HG03565 (cell line): ENCODE measurements at regions not wholly inside any gene's neighbourhood (a gene's known extent, or its start where the extent isn't known, plus 50 kb on each side); places are given as distances from the start of the nearest gene placed in this dataset.
A peak's percentile ranks its signal among the peaks of the same experiment; 100 is the strongest.

Source experiments
- ATAC-seq: cut with Tn5 transposase; IDR thresholded peaks from one replicate; pipeline ENCODE4 v1.9.1; 2021; ENCODE audit warnings: mild to moderate bottlenecking, moderate library complexity; ENCODE audit not compliant: unreplicated experiment

DNA sequence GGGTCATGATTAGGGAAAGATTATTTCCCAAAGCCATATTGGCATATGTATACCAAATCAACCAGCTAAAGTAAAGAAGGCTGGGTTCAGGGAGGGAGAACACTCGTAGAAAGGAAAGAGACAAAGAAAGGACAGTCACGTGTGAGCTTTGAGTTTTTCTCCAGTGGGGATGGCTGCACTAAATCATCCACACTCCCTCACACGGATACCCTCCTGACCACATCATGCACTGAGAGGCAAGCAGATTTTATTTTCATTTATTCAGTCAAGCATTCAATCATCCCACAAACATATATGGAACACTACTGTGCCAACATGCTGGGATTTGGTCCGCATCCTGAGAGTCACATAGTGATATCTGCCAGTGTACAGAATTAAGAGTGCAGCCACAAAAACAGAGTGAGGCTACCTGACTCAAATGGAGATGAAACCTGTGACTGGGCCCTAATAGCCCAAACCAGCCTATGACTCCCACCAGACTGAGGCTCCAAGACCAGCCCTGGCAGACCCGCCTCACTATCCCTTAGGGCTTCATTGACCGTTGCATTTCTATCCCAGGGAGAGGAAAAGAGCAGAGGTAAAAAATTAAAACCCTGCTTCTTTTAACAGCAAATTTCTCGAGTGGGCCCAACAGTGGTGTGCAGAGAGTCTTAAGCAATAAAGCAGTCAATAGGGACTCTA, 155.9 kb downstream of the BARHL2 start:
- ATAC-seq, result no peak

DNA sequence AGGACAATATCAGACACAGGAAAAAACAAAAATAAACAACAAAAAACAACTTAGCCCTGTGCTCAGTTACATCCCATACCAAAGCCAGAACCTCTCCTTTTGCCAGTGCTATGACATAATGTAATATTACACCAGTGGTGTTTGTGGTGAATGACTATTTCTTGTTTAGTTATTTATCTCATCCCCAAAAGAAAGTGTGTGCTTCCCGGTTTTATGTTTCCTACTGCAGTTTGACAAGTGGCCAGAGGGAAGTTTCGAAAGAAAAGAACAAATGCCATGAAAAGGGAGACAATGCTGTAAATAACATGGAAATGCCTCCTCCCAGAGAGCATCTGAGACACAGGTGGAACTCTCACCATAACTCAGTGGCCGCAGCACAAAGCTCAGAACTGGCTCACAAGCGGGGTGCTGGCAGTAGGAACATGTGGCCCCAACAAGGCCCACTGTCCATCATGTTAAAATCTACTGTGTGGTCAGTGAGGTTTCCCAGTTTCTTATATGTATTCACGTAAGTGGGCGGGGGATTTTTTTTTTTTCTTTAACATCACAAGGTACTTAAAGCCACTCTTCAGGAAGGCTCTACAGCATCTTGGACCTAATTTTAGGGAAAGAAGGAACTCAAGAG, 158.2 kb downstream of the BARHL2 start:
- no peak for ATAC-seq

DNA sequence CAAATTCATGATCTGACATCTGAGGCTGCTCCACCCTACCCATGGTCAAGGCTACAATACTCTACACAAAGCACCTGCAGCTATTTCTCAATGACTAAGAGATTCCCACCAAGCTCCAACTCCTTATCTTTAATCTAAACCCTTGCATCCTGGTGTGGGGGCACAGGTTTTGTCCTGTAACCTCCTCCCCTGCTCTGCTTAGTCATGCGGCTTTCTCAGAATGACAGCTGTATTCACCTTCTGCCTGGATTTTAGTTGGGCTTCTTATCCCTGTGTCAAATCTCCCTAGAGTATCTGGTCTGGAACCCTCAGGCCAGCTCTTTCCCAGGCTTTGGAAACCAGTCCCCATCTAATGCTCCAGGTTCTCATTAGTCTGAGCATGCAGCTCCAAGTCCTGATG, 159.0 kb downstream of the BARHL2 start:
- ATAC-seq, result no peak

DNA sequence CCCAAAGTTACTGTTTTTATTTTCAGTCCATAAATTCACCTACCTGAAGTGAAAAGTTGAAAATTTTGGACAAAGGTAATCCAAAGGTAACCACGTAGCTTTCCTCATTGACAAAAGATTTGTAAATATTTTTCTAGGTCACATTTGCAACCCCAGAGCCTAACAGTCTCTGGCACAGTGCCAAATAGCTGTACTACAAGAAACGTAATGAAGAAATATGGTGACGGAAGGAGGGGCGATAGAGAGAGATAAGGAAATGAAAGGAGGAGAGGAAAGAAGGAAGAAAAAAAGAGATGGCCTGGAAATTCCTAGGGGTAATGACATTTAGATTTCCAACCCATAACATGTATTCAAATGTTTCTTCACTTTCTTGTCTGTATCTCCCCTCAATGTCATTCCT, 159.4 kb downstream of the BARHL2 start:
- ATAC-seq, result no peak

DNA sequence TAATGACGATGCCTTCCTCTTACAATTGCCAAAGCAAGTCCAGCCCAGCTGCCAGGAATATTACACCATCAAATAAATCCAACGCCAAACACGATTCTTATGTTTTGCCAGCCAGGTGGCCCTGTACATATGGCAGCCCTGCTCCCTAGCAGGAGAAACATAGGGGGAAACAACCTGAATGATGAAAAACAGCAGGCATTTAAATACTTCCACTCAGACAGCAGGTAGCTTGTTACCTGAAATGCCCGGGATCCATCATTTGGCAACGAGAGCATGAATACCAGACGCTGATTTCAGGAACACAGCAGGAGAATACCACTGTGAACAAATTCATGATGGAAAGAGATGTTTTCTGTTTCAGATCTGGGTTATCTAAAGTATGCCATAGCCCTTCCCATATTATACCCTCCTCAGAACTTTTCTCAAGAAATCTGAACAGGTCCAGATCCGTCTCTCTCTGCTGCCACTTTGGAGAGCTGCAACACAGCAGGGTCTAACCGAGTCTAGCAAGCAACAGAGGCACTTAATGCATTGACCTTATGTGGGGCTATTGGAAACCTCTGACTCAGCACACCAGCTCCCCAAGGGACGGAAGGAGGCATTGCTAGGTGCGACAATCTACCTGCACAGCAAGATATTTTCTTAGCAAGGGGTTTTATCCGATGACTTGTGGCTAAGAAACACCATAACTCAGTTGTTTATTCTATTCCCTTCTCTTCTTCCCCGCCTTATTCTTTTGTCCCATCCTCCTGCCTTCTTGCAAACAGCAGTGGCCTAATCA, 166.3 kb downstream of the BARHL2 start:
- ATAC-seq, result no peak

DNA sequence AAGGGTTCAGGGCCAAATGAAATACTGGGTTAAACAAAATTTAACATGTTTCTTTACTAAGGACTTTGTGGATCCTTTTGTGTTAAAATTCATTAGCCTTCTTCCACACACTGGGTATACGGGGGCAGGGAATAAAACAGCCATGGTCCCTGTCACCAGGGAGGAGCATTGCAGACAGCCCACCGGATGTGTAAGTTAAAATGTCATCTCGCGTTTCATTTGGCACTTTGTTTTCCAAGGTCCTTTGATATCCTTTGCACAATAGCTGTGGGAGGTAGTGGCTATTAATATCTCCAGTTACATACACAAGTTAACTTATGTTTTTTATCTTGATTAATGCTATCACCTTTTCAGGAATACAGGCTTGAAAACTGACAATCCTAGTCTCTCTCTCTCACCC, 172.7 kb downstream of the BARHL2 start:
- ATAC-seq, result no peak

DNA sequence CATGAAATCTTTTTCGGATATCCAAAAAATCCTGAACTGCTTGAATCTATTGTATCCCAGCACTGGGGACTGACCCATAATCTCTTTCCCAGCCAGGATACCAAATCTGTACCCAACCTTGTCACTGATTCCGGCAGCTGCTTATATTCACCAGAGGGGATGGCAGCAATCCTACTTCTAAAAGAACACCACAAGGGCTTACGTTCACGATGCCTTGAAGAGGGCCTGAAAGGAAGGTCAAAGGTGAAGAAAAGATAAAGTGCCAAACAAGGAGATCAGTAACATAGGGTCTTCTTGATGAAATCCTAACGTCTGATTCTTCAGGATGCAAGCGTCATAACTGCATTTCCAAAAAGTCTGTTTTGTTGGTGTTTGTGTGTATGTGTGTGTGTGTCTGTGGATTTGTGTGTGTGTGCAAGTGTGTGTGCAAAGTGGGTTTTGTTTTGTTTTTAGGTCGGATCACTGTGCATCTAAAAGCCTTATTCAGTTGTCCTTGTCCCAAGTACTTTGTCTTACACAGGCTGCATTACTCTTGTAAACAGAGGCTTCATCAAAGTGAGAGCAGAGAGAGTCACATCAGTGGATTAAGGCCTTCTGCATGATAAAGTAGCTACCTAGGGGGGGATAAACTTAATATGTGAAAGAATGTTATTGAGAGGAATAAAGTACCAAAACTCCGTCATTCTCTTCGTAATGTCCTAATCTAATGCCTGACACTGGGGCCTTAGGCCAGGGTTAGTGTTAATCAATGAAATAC, 179.3 kb downstream of the BARHL2 start:
- ATAC-seq, result no peak

DNA sequence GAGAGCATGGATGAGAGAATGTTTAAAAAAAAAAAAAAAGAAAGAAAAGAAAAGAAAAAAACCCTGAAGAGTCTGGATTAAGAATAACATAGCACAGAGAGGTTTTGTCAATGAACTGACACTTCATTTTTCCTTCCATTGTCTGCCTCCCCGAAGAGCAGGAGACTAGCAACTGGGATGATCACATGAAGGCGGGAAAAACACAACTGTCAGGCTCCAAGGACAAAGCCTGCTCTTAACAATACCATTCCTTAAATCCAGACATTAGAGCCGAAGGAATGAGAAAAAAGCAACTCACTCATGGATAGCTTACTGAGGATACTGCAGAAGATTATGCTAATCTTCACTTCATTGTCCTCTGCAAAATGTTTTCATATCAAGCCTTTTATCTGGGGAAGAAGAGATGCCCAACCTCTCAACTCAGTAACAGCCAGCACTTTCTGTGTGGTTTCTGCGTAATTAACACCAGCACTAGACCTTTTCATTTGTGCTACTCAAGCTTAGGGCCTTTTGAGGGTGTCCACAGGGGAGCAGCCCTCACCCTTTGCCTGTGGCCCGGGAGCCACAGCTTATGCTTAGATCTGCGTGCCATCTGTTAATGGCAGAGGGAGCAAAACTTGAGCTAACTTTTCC, 182.3 kb downstream of the BARHL2 start:
- ATAC-seq, result no peak

DNA sequence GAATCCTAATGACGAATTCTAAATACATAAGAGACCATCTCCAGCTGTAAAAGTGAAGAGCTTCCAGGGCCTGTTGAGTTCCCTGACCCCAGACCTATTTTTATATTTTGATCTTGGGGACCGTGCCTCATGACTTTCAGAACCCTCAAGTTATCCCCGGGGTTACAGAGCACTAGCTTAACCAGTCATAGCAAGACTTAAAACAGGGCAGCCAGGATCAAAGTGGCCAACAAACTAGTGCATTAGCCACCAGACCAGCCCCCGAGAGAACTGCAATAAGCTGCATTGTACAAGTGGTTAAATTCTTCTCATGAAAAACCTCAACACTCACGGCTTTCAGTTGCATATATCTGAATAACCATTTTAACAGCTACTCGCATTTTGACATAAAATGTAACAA, 183.0 kb downstream of the BARHL2 start:
- peak; percentile 63 for ATAC-seq

DNA sequence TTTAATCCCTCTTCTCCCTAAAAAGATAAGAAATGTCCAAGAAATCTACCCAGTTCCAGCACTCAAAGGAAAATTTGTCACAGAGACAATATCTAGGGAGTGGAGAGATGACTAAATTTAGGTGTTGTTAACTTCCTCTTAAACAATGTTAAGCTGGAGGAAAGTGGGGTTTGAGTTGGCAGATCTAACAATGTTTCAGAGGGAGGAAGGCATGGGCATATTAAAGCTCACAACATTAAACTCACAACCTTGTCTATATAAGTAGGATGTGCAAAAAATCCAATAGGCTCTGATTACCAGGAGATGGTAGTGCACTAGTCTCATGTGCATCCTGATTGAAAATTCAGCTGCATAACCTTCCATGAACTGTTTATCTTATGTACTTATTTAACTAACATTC, 190.1 kb downstream of the BARHL2 start:
- ATAC-seq, result no peak

DNA sequence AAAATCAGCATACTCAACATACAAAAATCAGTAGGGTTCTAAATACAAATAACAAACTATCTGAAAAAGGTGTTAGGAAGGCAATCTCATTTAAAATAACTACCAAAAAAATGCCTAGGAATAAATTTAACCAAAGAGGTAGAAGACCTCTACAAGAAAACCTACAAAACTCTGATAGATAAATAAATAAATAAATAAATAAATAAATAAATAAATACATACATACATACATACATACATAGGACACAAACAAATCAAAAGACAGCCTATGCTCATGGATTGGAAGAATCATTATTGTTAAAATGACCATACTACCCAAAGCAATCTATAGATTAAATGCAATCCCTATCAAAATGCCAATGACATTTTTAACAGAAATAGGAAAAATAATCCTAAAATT, 194.7 kb downstream of the BARHL2 start:
- ATAC-seq, result no peak

DNA sequence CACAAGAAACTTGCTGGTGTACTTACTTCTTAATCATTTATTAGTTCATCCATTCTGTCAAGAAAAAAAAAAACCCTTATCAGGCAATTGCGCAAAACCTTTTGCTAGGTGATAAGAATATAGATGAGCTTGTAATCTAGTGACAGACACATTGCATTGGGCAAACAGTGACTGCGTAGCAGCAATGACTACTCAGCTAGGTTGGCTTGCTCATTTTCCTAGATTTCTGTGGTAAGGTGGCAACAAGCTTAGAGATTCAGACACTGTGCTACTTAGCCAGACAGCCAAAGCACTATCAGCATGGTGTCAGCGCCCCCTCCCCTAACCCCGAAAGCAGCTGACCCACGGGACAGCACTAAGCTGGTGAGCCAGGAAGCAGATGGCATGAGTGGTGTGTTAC, 203.1 kb downstream of the BARHL2 start:
- no peak for ATAC-seq

DNA sequence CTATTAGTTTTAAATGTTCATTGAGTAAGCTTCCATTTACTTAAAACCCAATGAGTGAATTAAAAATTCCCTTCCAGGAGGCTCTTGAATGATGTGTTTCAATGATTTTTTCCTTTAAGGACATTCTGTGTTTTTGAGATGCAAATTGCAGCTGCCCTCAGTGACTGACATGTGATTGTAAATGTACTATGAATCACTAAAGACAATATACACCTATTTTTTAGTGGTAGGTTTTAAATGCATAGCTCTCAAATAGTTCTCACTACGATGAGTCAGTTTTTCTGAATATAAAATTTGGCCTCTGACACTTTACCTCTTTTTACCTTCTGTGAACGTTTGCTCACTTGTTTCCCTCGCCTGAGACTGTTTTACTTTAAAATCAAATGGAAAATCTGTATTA, 204.7 kb downstream of the BARHL2 start:
- ATAC-seq, result no peak

DNA sequence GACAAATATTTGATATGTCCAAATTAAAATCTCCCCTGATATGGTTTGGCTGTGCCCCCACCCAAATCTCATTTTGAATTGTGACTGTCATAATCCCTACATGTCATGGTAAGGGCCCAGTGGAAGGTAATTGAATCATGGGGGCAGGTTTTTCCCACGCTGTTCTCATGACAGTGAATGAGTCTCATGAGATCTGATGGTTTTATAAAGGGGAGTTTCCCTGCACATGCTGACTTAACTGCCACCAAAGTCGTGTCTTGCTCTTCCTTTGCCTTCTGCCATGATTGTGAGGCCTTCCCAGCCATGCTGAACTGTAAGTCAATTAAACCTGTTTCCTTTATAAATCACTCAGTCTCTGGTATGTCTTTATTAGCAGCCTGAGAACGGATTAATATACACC, 207.0 kb downstream of the BARHL2 start:
- ATAC-seq, result no peak

DNA sequence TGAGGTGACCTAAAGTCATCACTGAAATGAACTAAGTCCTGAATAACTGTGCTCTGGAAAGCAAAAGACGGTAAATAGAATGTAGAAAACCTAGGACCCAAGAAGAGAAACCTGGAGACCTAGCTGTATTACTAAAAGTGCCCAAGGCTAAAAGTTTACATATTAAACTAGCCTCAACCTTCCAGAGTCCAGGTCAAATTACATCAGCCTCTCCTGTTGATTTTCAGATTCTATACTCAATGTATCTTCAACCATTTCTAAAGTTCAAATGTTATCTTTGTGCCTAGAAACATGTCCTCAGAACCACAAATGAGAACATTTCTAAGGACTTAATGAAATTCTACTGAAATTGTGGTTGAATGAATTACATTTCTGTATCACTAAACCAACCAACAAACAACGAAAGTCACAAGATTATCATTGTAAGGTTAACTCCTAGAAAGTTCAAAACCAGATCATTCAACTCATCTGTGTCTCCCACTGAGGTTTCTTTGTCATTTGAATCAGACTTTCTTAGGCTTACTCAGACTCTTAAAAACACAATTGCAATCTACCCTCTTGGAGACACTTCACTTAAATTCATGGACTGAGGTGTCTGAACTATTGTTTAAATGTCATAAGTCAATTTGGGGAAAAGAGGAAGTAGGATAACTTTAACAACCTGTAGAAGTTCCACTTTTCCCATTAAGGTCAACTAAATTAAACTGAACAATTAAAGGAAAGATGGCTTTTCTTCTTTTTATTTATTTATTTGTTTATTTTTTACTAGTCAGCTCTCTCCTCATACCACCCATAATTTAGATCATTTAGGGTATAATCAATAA, 207.7 kb downstream of the BARHL2 start:
- peak; percentile 38 for ATAC-seq

DNA sequence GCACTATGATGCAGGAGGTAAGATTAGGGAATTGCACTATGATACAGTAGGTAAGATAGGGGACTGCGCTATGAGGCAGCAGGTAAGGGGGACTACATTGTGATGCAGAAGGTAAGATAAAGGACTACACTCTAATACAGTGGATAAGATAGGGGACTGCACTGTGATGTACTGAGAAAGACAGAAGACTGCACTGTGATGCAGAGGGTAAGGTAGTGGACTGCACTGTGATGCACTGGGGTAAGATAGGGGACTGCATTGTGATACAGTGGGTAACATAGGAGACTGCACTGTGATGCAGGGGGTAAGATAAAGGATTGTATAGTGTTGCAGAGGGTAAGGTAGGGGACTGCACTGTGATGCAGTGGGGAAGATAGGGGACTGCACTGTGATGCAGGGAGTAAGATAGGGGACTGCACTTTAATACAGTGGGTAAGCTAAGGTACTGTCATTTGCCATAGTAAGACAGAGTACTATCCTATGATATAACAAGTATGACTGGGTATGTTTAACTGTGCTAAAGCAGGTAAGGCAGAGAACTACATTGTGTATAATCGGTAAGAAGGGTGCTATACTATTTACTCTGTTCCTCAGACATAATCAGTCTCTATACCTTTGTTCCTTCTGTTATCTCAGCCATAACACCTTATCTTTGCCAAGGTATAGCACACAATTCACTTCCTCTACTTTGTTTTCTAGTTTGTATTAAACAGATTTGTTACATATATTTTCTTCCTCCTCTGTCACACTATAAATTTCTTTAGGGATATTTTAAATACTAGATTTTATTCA, 208.5 kb downstream of the BARHL2 start:
- ATAC-seq, result no peak

DNA sequence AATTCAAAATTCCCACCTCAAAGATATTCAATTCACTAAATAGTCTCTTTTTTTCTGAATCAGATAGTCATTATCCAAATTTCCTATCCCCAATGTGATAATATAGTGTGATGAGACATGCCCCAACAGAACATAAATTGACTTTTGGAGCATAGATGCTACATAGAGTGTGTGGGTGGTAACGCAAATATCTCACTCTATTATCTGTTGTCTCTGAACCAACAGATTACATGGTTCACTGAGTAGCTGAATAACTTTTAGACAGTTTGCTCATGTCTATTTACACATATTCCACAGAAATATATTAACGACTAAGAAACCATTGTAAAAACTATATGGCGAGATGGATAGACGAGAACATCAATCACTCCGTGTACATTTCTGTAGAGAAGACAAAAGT, 209.9 kb downstream of the BARHL2 start:
- no peak for ATAC-seq

DNA sequence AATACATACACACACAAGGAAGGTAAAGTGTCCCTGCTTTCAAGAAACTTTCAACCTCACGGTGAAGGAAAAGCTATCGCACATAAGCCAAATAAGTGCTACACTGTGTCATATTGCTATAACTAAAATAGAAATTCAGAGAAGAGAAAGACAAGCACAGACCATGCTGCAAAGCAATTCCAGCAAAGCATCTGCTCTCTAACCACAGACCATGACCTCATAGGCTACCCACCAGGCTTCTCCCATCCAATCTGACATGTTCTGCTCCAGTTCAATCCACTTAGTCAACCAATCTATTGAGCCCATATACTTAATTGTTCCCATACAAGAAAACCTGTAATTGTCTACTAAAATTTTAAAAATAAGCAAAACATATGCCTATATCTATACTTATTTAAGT, 211.3 kb downstream of the BARHL2 start:
- ATAC-seq, result no peak

DNA sequence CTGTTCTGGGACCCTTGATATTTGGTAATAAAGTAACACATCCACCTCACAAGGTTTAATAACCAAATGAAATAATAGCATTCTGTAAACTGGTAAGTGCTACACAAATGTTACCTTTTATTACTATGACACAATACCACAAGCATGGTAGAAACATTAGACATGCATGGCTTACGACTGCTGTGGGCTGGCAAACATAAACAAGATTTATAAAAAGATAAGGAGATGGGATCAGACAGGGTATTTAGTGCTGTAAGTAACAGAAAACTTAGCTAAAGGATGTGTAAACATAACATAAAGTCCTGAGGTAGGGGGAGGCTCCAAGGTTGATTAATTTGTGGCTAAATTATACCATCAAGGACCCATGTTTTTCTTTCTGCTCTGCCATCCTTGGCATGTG, 212.6 kb downstream of the BARHL2 start:
- no peak for ATAC-seq
